ENCODE measurements at regions not wholly inside any gene's neighbourhood (a gene's known extent, or its start where the extent isn't known, plus 50 kb on each side); places are given as distances from the start of the nearest gene placed in this dataset.

DNA sequence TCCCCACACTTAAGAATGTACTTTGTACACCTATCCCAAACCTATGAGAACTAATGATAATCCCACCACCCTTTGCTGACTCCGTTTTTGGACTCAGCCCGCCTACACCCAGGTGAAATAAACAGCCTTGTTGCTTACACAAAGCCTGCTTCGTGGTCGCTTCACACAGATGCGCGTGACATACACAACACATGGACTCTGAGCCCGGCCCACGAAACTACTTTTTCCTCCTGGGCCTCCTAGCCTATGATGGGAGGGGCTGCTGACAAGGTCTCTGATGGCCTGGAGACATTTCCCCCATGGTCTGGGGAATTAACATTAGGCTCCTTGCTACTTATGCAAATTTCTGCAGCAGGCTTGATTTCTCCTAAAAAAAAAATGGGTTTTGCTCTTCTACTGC, 1176.4 kb upstream of the RAG2 start:
- ATAC-seq (no peak), DNase-seq (no peak)
- H3K4me1 ChIP-seq = no peaks in the 10 kb centered on the region
- no peaks in the 10 kb centered on the region for H3K36me3 ChIP-seq
- H3K27ac ChIP-seq = no peak overlapping the region
- TF ChIP-seq, protein P1, sequence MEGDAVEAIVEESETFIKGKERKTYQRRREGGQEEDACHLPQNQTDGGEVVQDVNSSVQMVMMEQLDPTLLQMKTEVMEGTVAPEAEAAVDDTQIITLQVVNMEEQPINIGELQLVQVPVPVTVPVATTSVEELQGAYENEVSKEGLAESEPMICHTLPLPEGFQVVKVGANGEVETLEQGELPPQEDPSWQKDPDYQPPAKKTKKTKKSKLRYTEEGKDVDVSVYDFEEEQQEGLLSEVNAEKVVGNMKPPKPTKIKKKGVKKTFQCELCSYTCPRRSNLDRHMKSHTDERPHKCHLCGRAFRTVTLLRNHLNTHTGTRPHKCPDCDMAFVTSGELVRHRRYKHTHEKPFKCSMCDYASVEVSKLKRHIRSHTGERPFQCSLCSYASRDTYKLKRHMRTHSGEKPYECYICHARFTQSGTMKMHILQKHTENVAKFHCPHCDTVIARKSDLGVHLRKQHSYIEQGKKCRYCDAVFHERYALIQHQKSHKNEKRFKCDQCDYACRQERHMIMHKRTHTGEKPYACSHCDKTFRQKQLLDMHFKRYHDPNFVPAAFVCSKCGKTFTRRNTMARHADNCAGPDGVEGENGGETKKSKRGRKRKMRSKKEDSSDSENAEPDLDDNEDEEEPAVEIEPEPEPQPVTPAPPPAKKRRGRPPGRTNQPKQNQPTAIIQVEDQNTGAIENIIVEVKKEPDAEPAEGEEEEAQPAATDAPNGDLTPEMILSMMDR (IDR thresholded peaks at IDR 0.05) = no peak
- H3K9me3 ChIP-seq = peaks cover 0 to 1% of the 10 kb centered on the region in 2 donors
- H3K27me3 ChIP-seq = no peaks in the 10 kb centered on the region
- intact Hi-C loops (cut with DNase I) = no loop called here
- no peak overlapping the region for H3K4me3 ChIP-seq

DNA sequence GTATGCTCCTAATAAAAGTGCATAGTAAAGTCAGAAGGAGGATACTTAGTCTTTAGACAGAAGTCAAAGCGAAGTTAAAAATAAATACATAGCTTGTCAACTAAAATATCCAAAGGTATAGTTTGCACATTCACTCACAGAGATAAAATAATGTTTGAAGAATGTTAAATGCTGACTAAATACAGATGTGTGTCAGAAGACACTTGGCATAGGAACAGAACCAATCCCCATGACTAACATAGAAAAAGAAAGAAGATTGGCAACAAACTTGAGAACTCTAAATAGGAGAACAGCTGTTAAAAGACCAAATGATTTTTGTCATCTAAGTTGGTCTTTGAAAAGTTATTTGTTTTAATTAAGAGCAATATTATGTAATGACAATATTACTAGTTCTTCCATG, 1172.1 kb upstream of the RAG2 start:
- intact Hi-C loops (cut with DNase I) = no loop called here
- Histone ChIP-seq H3K27me3 (no peaks in the 10 kb centered on the region), H3K4me3 (no peak overlapping the region), H3K4me1 (no peaks in the 10 kb centered on the region), H3K9me3 (peaks cover 0 to 4% of the 10 kb centered on the region in 2 donors), H3K36me3 (no peaks in the 10 kb centered on the region), H3K27ac (no peak overlapping the region)
- TF ChIP-seq, protein P1 (IDR thresholded peaks at IDR 0.05) = no peak
- ATAC-seq (no peak), DNase-seq (no peak)

DNA sequence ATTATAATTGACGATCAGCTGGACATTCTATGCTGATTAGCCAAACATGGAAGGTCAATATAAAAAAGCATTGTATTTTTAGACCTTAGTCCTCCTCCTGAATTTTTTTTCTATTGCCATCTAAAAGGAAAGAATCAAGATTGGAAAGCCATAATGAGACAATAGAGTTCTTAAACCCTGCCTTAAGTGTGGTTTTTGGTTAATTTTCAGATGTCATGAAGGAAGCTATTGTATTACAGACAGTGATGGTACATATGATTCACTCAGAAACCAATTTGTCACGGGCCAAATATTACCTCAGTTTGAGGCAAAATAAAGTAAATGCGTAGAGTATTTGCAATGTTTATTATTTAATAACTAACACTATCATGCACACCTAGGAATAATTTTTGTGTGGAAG, 1164.0 kb upstream of the RAG2 start:
- peaks cover 0 to 5% of the 10 kb centered on the region in 2 donors for H3K9me3 ChIP-seq
- H3K27ac ChIP-seq = no peak overlapping the region
- H3K36me3 ChIP-seq = no peaks in the 10 kb centered on the region
- DNase-seq (no peak), ATAC-seq (no peak)
- no peaks in the 10 kb centered on the region for H3K27me3 ChIP-seq
- H3K4me3 ChIP-seq = no peak overlapping the region
- H3K4me1 ChIP-seq = no peaks in the 10 kb centered on the region
- intact Hi-C loops (cut with DNase I) = no loop called here
- TF ChIP-seq, protein P1 (IDR thresholded peaks at IDR 0.05) = no peak

DNA sequence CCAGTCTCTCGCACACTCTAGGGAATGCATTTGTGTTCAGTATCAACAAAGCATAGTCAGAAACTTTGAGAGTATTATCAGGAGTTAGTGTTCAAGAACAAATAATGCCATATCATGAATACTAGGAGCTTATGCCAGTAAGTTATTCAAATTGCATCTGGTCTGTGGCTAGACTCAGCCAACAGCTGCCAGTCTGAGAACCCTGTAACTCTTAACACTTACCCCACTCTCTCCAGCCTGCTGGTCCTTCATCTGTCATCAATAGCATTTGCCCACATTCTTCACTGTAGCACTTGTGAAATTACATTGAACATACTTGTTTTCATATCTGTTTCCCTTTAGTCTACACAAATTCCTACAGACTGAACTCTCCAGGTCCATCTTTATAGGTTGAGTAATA, 1157.5 kb upstream of the RAG2 start:
- TF ChIP-seq, protein P1 (IDR thresholded peaks at IDR 0.05) = no peak
- DNase-seq (no peak), ATAC-seq (no peak)
- H3K27me3 ChIP-seq = no peaks in the 10 kb centered on the region
- no peak overlapping the region for H3K27ac ChIP-seq
- H3K4me3 ChIP-seq = no peak overlapping the region
- H3K36me3 ChIP-seq = no peaks in the 10 kb centered on the region
- H3K4me1 ChIP-seq = no peaks in the 10 kb centered on the region
- intact Hi-C loops (cut with DNase I) = no loop called here
- H3K9me3 ChIP-seq = peaks cover 0 to 5% of the 10 kb centered on the region in 2 donors

DNA sequence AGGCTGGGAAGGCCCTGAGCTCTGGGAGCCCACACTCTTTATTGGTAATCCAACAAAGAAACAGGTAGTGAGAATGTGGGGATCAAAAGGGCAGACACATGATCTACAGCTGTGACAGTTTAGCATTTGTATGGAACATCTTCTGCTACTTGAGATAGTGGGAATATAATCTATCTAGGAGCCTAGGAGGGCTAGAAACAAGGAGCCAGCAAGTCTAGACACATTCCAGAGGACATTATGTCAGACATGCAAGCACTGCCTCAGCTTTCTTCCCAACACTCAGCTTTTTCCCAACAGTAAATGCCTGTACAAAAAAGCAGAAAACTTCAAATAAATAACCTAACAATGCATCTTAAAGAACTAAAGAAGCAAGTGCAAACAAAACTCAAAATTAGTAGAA, 1150.6 kb upstream of the RAG2 start:
- Histone ChIP-seq H3K27ac (no peak overlapping the region), H3K9me3 (peaks cover 0 to 8% of the 10 kb centered on the region in 2 donors), H3K4me3 (no peak overlapping the region), H3K4me1 (no peaks in the 10 kb centered on the region), H3K36me3 (no peaks in the 10 kb centered on the region), H3K27me3 (no peaks in the 10 kb centered on the region)
- intact Hi-C loops (cut with DNase I) = no loop called here
- DNase-seq (no peak), ATAC-seq (no peak)
- TF ChIP-seq, protein P1 (IDR thresholded peaks at IDR 0.05) = no peak
